Hippocampal formation (tissue), 2 donors: ENCODE measurements at regions not wholly inside any gene's neighbourhood (a gene's known extent, or its start where the extent isn't known, plus 50 kb on each side); places are given as distances from the start of the nearest gene placed in this dataset.
"Not testable (repeated sequence)": the region's sequence is repeated elsewhere in the genome, so short reads cannot be mapped to it uniquely, and the experiment has no call there.

ENCODE experiments used
- DNase-seq, 2 donors: peaks; one replicate each; lab custom pipeline; 2025; lab: John Stamatoyannopoulos, UW

- no peak for DNase-seq
Measured at GRCh38 chr7:85716353-85716752, 529.5 kb upstream of the SEMA3D start.

- DNase-seq: no peak
Measured at GRCh38 chr7:85714951-85715350, 528.1 kb upstream of the SEMA3D start.

GRCh38 chr7:85714043-85714578 lies 527.3 kb upstream of the SEMA3D start:
- no peak for DNase-seq

GRCh38 chr7:85713171-85713570 lies 526.3 kb upstream of the SEMA3D start:
- no peak for DNase-seq

- no peak for DNase-seq
Measured at GRCh38 chr7:85711894-85712293, 525.0 kb upstream of the SEMA3D start.

- no peak for DNase-seq
Measured at GRCh38 chr7:85710960-85711359, 524.1 kb upstream of the SEMA3D start.

- no peak for DNase-seq
Measured at GRCh38 chr7:85708221-85708620, 521.4 kb upstream of the SEMA3D start.

- no peak for DNase-seq
Measured at GRCh38 chr7:85705076-85705475, 518.2 kb upstream of the SEMA3D start.

GRCh38 chr7:85703251-85704010 lies 516.6 kb upstream of the SEMA3D start:
- DNase-seq: no peak

GRCh38 chr7:85702348-85702747 lies 515.5 kb upstream of the SEMA3D start:
- no peak for DNase-seq

GRCh38 chr7:85699482-85699881 lies 512.6 kb upstream of the SEMA3D start:
- no peak for DNase-seq

- no peak for DNase-seq
Measured at GRCh38 chr7:85695533-85695932, 508.7 kb upstream of the SEMA3D start.

- DNase-seq: no peak
Measured at GRCh38 chr7:85695041-85695440, 508.2 kb upstream of the SEMA3D start.

- no peak for DNase-seq
Measured at GRCh38 chr7:85693326-85693725, 506.5 kb upstream of the SEMA3D start.

GRCh38 chr7:85688712-85689111 lies 501.9 kb upstream of the SEMA3D start:
- DNase-seq: no peak

- DNase-seq: no peak
Measured at GRCh38 chr7:85686401-85687181, 499.7 kb upstream of the SEMA3D start.

GRCh38 chr7:85685901-85686300 lies 499.0 kb upstream of the SEMA3D start:
- no peak for DNase-seq

- no peak for DNase-seq
Measured at GRCh38 chr7:85682833-85683620, 496.2 kb upstream of the SEMA3D start.

- DNase-seq: no peak
Measured at GRCh38 chr7:85681241-85681640, 494.4 kb upstream of the SEMA3D start.

GRCh38 chr7:85675093-85675492 lies 488.2 kb upstream of the SEMA3D start:
- not testable (repeated sequence) for DNase-seq

GRCh38 chr7:85673876-85674275 lies 487.0 kb upstream of the SEMA3D start:
- no peak for DNase-seq

GRCh38 chr7:85669225-85669624 lies 482.4 kb upstream of the SEMA3D start:
- no peak for DNase-seq
